GM21825 (cell line): ENCODE measurements at regions not wholly inside any gene's neighbourhood (a gene's known extent, or its start where the extent isn't known, plus 50 kb on each side); places are given as distances from the start of the nearest gene placed in this dataset.
"Not testable (repeated sequence)": the region's sequence is repeated elsewhere in the genome, so short reads cannot be mapped to it uniquely, and the experiment has no call there.

Experiments used
- ATAC-seq: cut with Tn5 transposase; IDR thresholded peaks from one replicate; pipeline ENCODE4 v1.9.1; 2021; ENCODE audit warnings: mild to moderate bottlenecking, moderate library complexity; ENCODE audit not compliant: unreplicated experiment

DNA sequence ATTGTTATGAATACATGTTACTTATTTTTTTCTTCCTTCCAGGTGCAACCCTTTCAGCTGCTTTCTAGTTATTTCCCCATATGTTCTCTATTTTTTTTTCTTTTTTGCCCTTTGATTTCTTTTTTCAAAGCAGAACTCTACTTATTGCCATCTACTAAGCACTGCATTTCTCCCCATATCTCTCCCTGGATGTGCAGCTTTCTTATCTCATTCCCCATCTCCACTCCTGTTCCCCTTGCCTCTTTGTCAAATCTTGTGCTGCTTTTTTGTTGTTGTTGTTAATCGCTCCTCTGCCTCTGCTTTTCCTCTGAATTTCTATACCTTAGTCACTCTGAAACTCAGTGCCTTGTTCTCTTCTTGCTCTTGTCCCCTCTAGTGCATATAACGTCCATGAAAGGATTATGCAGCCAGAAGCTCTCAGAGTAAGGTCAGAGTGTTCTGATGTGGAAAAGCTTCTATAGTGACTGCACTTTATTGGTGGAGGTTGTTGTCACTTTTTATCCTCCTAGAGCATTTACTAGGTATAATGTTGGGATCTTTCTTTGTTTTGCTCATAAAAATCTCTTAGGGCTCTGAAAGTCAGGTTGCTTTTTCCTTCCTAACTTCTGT, 51.1 kb upstream of the JADE1 start:
- no peak for ATAC-seq

DNA sequence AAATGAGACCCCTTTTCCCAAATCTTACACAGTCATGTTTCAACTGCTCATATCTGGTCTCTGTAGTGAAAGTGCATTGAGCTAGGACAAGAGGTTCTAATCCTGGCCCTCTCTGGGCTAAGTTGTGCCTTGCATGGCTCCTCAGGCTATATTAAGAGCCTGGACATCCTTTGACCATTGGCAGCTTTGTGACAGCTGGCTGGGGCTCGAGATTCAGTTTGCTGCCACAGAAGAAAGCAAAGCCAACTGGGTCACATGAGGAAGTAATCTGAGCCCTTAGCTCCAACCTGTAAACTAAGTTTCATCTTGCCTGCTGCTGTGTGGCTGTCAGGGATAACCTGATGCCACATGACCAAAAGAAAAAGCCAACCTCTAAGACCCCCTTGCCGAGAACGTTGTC, 51.8 kb upstream of the JADE1 start:
- no peak for ATAC-seq

DNA sequence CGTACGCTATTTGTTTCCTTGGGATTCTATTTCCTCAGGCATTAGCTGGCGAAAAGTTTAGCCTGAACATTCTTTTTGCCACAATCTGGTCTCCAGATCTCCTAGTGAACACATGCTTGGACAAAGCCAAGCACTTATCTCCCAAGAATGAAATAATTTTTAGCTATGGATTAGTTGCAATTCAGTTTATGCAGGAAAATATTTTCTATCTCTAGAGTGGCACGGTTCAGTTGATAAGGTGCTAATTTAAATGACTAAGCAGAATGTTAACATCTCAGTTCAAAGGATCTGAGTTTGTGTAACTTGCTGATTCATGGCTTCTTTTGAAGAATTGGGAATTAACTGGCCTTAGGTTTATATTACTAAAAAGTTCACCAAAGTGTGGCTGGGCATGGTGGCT, 58.1 kb upstream of the JADE1 start:
- no peak for ATAC-seq

DNA sequence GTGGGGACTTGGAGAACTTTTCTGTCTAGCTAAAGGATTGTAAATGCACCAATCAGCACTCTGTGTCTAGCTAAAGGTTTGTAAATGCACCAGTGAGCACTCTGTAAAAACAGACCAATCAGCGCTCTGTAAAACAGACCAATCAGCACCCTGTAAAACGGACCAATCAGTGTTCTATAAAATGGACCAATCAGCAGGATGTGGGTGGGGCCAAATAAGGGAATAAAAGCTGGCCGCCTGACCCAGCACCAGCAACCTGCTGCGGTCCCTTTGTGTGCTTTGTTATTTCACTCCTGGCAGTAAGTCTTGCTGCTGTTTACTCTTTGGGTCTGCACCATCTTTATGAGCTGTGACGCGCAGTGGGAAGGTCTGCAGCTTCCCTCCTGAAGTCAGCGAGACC, 67.8 kb upstream of the JADE1 start:
- not testable (repeated sequence) for ATAC-seq

DNA sequence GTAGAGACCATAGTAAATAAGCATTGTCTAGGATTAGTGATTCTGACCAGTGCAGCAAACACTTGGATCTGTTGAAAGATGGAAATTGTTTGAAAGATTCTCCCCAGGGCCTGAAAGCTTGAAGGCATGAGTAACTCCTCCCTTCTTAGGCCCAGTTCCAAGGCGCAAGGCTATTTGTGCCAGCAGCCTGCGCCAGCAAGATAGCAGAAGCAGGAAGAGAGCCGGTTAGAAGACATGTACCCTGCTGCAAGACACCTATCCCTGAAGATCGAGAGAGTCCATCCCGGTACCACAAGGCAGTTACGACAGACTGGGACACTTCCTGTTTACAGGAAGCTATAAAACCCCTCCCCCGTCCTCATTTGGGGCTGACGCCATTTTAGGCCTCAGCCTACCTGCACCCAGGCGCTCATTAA, 72.4 kb upstream of the JADE1 start:
- no peak for ATAC-seq

DNA sequence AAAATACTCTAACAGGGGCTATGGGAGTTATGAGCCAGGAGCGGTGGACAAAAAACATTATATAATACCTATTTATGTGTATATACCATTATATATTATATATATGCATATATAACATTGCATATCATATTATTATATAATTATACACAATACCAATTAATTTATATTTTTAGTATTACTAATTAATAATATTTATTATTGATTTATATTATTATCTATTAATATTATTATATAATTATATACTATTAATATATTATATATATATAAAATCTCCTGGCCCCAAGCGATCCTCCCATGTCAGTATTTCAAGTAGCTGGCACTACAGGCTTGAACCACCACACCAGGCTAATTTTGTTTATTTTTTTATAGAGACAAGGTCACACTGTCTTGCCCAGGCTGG, 73.8 kb upstream of the JADE1 start:
- no peak for ATAC-seq

DNA sequence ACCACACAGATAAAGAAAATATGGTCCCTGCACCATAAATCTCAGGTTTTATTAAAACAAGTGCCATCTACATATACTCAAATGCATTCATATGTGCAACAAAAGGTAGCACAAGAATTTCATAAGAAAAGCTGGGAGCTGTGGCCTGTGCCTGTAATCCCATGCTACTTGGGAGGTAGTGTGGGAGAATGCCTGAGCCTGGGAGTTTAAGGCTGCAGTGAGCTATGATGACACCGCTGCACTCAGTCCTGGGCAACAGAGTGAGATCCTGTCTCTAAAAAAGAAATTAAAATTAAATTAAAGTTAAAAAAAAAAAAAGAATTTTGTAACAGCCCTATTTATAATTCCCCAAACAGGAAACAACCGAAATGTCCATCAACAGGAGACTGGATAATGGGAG, 81.3 kb upstream of the JADE1 start:
- no peak for ATAC-seq

DNA sequence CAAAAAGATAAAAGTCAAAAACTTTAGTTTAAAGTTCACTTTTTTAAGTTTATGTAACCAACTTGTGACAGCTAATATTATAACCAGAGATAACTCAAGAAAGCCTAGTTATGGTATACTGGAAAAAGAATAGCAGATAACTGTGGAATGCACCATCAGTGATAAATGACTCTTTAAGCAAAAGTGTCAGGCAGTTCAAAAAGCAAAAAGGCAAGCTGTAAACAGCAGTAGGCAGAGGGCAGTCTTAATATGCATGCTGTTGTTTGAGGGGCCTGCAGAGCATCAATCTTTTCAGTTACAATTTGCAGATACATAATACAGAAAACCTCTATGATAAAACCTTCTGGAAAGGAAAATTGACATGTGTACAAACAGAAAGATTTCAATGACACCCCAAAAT, 81.8 kb upstream of the JADE1 start:
- ATAC-seq, result no peak

DNA sequence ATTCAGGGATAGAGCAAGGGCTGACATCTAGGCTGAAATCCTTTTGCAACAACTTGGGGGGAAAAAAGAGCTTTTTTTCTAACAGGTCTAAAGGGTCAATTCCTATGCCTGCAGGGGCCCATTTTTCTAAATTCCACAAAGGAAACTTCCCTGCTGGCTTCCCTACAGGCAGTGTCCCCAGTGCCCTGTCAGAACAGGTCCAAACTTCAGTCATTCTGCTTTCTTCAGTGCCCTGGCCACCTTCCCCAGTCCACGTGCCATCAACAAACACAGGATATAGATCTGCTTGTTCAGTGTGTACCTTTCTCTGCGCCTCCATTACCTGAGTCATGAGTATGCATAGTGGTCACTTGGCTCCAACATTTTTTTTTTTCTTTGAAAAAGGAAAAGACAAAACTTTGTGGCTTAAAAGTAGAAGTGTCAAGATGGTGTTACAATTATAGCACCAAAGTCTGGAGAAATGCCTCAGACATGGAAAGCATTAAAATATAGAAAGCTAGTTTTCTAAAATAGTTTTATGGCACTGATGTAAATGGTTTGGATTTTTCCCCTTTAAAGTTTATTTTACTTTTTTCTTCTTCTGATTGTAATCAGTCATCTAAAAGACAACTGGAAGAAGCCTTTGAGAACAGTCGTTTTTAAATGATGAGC, 84.0 kb upstream of the JADE1 start:
- no peak for ATAC-seq

DNA sequence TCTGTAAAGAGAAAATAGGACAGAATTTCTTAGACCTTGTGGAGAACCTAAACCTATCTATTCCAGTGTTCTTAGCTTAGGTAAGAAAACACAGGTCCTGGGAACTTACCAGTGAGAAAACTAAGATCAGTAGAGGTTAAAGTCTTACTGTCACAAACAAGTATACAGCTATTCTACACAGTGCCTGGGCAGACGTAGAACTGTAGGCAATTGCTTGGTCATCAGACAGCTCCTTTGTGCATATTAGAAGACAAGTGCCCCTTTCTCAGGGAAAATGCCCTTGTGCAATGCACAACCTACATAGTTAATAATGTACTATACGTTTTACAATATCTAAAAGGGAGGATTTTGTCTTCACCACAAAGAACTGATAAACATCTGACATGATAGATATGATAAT, 86.6 kb upstream of the JADE1 start:
- no peak for ATAC-seq

DNA sequence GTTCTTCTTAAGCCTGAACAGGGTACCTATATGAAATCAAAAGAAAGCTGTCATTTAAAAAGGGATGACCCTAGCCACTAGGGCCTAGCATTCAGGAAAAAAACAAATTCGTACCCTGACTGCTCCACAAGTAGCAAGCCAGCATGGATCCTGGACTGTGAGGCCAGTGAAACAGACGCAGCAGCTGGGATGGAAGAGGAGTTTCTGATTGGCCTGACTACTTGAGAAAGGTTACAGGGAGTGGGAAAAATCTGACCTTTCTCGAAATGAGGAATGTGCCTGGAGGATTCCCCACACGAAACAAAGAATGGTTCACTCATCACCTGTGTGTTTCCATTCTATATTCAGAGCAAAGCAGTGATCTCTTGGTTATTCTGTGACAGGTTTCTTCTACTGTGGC, 87.6 kb upstream of the JADE1 start:
- ATAC-seq, result no peak

DNA sequence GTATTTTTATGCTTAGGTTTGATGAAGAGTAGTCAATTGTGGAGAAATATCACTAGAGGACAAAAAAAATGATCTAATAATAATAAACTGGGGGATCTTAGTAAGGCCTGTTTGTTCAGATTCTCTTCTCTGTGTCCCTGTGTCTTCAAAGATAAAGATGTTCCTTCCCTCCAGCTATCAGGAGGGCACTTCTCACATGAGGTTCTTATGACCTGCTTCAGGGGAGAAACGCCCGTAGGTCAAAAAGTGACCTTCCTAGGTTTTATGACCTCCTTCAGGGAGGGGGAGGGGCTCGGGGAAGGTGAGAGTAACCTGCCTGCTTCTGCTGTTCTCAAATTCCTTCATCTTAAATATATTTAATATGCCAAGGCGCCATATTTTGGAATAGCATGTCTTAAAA, 89.2 kb upstream of the JADE1 start:
- ATAC-seq, result no peak

DNA sequence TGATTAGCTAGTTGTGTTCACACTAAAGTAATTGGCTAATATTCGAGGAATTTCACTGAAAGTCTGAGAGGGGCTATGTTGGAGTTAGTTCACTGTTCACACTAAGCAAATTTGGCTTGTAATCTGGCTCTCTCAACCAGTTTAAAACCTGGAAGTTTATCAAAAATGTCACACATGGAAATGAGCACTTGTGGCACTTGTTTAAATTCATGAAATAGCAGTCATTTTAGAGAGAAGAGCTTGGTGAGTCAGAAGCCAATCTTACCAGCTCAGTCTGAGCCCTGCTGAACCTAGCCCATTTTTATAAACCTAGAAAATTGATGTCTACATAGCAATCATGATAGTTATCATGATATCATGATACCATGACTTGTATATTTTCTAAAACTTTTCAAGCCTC, 90.7 kb upstream of the JADE1 start:
- ATAC-seq, result no peak

DNA sequence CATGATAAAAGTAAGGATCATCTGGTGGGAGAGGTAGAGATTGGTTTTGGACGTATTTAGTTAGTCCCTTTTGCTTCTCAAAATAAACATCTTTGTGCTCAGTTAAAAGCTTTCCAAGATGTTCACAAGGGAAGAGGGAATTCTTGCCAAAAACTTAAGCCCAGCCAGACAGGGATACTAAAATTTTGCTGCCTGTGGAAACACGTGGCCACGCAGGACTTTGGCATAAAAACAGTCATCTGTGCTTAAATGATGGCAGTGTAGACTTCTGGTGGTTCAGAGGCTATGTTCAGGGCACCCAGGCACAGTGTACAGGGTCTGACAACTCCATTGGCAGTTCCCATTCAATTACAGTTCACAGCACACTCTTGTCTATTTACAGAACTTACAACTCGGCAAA, 93.2 kb upstream of the JADE1 start:
- no peak for ATAC-seq

DNA sequence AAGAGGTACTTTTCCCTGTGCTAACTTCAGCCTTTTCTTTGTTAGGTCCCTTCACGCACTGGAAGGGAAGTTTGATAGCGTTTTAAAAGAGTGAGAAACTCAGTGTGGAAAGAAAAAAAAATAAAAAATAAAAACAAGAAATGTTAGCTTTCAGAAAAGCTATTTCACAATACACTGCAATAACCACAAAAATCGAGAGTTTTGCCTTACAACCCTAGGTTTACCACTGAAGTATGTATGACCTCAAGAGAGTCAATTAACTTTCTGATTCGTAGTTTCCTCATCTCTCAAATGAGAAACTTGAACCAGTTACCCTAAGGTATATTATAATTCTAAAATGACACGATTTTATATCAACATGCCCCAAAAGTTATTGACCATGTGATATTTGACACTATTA, 93.9 kb upstream of the JADE1 start:
- no peak for ATAC-seq

DNA sequence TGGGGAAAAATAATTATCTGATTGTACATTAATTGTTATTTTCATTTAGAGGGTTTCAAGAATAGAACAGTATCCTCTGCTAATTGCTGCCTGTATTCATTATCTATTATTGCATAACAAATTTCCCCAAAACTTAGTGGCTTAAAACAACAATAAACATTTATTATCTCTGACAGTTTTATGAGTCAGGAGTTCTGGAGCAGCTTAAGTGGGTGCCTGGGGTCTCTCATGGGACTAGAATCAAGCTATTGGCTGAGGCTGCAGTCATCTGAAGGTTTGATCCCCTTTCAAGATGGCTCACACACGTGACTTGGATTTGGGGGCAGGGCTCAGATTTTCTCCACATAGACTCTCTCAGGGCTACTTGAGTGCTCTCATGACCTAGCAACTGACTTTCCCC, 98.1 kb upstream of the JADE1 start:
- no peak for ATAC-seq

DNA sequence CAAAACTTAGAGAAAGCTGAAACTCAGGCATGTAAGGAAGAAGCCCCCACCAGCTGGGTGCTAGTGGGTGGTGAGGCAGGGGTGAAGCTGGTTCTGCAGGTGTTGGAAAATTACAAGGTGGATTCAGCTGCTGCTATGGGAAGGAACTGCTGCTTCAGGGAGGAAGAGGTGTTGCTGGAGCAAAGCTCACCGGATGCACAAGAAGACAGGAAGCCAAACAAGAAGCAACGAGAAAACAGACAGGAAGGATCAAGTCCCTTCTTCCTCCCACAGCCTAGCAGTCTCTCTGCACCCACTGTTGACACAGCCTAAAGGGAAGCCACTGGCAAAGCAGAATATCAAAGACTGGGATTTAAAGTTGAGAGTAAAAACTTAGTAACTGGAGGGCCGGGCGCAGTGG, 100.2 kb upstream of the JADE1 start:
- ATAC-seq, result no peak

DNA sequence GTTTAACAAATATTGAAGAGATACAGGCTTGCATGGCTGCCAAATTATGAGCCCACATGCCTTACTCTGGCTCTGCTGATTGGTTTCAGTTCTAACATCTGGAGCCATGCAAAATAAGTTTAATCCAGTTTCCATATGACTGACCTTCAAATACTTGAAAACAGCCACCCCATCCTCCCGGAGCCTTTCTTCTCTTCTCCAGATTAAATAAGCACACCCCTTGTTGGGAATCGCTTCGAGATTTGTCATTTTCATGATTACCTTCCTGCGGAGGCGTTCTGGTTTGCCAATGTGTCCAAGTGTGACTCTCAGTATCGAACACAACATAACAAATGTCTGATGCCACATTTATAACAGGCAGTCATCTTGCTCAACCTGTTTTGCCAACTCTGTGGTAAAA, 101.6 kb upstream of the JADE1 start:
- ATAC-seq, result no peak

DNA sequence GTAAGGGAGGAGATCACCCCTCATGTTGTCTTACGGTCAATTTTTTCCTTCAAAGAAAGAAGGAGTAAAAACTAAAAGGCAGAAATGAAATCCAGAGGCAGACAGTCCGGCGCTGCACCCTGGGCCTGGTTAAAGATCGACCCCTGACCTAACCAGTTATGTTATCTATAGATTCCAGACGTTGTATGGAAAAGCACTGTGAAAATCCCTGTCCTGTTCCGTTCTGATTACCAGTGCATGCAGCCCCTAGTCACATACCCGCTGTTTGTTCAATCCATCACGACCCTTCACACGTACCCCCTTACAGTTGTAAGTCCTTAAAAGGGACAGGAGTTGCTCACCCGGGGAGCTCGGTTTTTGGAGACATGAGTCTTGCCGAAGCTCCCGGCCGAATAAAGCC, 105.6 kb upstream of the JADE1 start:
- no peak for ATAC-seq

DNA sequence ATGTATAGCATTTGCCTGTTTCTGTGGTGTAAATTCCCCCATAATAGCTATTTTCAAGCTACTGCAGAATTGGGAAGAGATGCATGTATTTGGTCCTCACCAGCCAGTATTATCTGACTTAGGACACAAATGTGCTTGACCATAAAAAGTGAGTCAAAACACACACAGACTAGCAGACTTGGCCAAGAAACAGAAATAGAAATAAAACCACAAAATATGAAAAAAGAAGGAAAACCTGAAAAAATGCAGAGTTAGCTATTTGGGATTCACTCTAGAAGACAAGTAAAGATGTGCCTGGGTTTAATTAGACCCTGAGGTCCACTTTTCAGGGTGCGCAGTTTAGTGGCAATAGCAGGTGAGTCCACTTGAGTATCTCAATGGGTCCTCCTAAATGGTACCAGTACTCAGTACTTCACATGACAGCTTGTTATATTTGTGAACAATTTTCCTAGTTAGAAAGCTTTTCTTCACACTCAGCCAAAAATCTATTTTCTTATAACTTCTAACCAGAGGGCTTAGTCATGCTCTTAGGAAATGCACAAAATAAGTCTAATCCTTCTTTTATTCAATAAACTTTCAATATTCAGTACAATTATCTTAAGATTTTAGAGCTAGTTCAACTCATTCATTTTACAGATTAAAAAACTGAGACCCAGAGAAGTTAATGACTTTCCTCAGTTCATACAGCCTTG, 108.7 kb upstream of the JADE1 start:
- ATAC-seq, result no peak

DNA sequence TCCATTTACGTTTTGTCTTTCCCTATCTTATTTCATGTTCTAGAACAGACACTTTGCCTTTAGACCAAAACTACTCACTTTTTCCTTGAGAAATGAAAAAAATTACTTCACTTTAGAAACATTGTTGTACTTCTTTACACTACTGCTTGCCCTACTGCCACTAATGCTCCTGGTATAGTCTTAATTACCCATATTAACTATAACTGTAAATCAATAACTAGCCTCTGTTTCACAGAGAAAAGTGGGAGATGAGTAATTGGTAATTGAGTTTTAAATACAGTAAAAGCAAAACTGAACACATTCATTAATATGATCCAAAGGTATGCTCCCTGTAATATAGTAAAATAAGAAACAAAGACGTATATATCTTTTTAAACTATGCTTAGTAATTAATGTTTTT, 111.1 kb upstream of the JADE1 start:
- ATAC-seq, result no peak

DNA sequence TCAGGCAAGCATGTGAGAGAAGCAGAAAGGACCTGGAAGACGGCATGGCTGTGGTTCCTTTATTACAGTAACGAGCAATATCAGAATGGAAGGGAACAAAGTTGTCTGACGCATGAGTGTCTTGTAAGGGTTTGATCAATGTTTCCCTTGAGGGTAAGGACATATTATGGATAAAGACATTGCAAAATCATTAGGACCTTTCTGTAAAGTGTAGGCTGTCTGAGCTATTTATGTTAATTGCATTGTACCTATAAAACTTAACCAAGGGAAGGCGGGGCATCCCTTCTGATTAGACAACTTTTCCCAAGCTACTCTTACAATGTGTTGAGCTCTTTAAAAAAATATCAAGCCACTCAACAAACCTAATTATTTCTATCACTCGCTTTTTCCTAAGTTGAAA, 112.2 kb upstream of the JADE1 start:
- ATAC-seq, result no peak

DNA sequence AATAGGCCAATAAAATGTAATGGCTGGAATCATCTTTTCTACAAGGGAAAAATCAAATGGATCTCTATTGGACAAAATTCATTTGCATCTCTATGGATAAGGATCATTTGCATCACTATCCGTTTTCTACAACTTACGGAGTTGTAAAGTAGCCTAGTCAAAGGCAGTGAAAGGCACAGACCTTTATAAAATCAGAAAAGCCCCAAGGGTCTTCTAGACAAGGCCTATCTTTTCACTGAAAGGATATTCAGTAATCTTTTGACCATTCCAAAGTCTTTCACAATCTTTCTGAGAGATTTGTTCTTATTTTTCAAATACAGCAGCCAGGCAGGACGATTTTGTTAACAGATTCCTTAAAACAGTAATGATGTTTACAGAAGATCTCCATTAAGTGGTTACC, 119.5 kb upstream of the JADE1 start:
- ATAC-seq, result no peak
